K562 (cell line): ENCODE measurements at regions not wholly inside any gene's neighbourhood (a gene's known extent, or its start where the extent isn't known, plus 50 kb on each side); places are given as distances from the start of the nearest gene placed in this dataset.

Source experiments
- DACH1 ChIP-seq: fragments of 450-650 bp; IDR thresholded peaks from 2 replicates; pipeline ENCODE4 v1.6.1; 2018; ENCODE audit not compliant: partially characterized antibody
- HEY1 ChIP-seq: fragments of 250-450 bp; sonication (Bioruptor Pico); IDR thresholded peaks from 2 replicates; pipeline ENCODE4 v1.5.0; 2020; ENCODE audit warnings: mild to moderate bottlenecking, moderate library complexity, borderline replicate concordance
- PHTF2 ChIP-seq: fragments of 250-450 bp; sonication (Bioruptor Pico); IDR thresholded peaks from 2 replicates; pipeline ENCODE4 v1.5.0; 2021; ENCODE audit warnings: mild to moderate bottlenecking
- RBM39 ChIP-seq: fragments of 200-400 bp; formaldehyde crosslinking; optimal IDR thresholded peaks from 2 replicates; pipeline ENCODE3; 2018; ENCODE audit warnings: low read depth, low read length
- SAFB ChIP-seq: fragments of 200-400 bp; formaldehyde crosslinking; IDR thresholded peaks from 2 replicates; pipeline ENCODE4 v1.6.1; 2017; ENCODE audit warnings: low read depth, low read length, borderline replicate concordance
- SRF ChIP-seq, 2 experiments: fragments of 250-450, 450-650 bp in 1 of 2; sonication (Bioruptor Pico) in 1 of 2; sonication (generic) in 1 of 2; formaldehyde crosslinking; IDR thresholded peaks; 2 replicates each; pipeline versions ENCODE4 v1.5.0 to v1.5.1; 2020 to 2022; ENCODE audit warnings: mild to moderate bottlenecking in 1 of 2, missing genetic modification reagents in 1 of 2
- THRAP3 ChIP-seq: fragments of 450-650 bp; IDR thresholded peaks from 2 replicates; pipeline ENCODE4 v1.6.1; 2016; ENCODE audit warnings: mild to moderate bottlenecking, inconsistent platforms, borderline replicate concordance
- ZMIZ1 ChIP-seq, 2 experiments: fragments of 150-350 bp in 1 of 2; IDR thresholded peaks; 2 replicates each; pipeline ENCODE4 v1.6.1; 2012 to 2016; ENCODE audit warnings: low read depth in 2 of 2, low read length in 2 of 2, mild to moderate bottlenecking in 1 of 2, moderate library complexity in 1 of 2
- ZNF277 ChIP-seq: fragments of 250-450 bp; sonication (Bioruptor Pico); IDR thresholded peaks from 2 replicates; pipeline ENCODE4 v1.8.0; 2022; ENCODE audit warnings: inconsistent platforms, mild to moderate bottlenecking, moderate library complexity, borderline replicate concordance
- ZNF707 ChIP-seq: fragments of 250-450 bp; sonication (Bioruptor Pico); conservative IDR thresholded peaks from 2 replicates; pipeline ENCODE4 v1.8.0; 2022; ENCODE audit warnings: inconsistent platforms, mild to moderate bottlenecking, moderate library complexity

GRCh38 chr2:125562924-125563323 lies 1093.0 kb upstream of the GYPC start (continued):
- no peak for TF ChIP-seq ZMIZ1 (IDR thresholded peaks at IDR 0.05; ENCODE audit: low read depth in 2 of 2, low read length in 2 of 2)
- TF ChIP-seq ZNF707 (CRISPR knock-in tag): no peak
- no peak for TF ChIP-seq PHTF2 (CRISPR knock-in tag)
- no peak for TF ChIP-seq DACH1
- TF ChIP-seq ZNF277 (CRISPR knock-in tag): no peak
- no peak for TF ChIP-seq SRF (CRISPR knock-in tag; IDR thresholded peaks at IDR 0.05)
- TF ChIP-seq SAFB: no peak
- TF ChIP-seq HEY1: no peak
- no peak for TF ChIP-seq RBM39
- no peak for TF ChIP-seq THRAP3
- TF ChIP-seq, all 486 proteins: peak for 0
